ENCODE measurements at regions not wholly inside any gene's neighbourhood (a gene's known extent, or its start where the extent isn't known, plus 50 kb on each side); places are given as distances from the start of the nearest gene placed in this dataset.

DNA sequence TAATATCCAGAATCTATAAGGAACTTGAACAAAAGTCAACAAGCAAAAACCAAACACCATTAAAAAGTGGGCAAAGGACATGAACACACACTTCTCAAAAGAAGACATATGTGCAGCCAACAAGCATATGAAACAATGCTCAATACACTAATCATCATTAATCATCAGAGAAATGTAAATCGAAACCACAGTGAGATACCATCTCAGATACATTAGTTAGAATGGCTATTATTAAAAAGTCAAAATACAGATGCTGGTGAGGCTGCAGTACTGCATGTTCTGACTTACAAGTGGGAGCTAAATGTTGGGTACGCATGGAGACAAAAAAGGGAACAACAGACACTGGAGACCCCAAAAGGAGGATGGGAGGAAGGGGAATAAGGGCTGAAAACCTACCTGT is 67.1 kb downstream of the BLTP3B start:
- Histone ChIP-seq H3K79me2 (ENCODE audit: insufficient read depth, low read depth, low read length) (no peaks in the 10 kb centered on the region), H4K20me1 (ENCODE audit: insufficient read depth, low read length) (no peaks in the 10 kb centered on the region), H3K27ac (ENCODE audit: low read depth, low read length, poor library complexity, severe bottlenecking) (no peak overlapping the region), H3K4me2 (ENCODE audit: low read length) (no peak overlapping the region), H3K36me3 (ENCODE audit: insufficient read depth, low read length) (peaks cover 37% of the 10 kb centered on the region), H3K9me3 (ENCODE audit: low read length) (0 out of 2 replicates have a peak, but pooled peaks cover 11% of the 10 kb centered on the region), H3K4me1 (ENCODE audit: insufficient read depth, low read length, poor library complexity, severe bottlenecking) (no peaks in the 10 kb centered on the region), H3K4me3 (ENCODE audit: low read depth, low read length, poor library complexity, severe bottlenecking) (no peak overlapping the region), H3K9me2 (ENCODE audit: insufficient read depth, low read length) (no peaks in the 10 kb centered on the region), H2AFZ (ENCODE audit: low read length) (no peak overlapping the region)
- no TSS peak for BruUV-seq (replicated peaks)
- intact Hi-C loops (cut with micrococcal nuclease; ENCODE audit: unreplicated experiment) = no loop called here
- ChIA-PET POLR2A (interaction anchor here (0.6 kb wide), 1 partner anchor 1396 kb away, joined by 3 read pairs; no protein-coding TSS in a partner anchor), CTCF (ENCODE audit: unreplicated experiment) (no interaction called here)
- TF ChIP-seq EZH2phosphoT487 (IDR thresholded peaks at IDR 0.05; ENCODE audit: borderline replicate concordance, low read depth, low read length) (no peak), CTCF (conservative IDR thresholded peaks at IDR 0.05; ENCODE audit: low read length) (no peak)
- no peak for DNase-seq (ENCODE audit: low spot score)

- ChIA-PET CTCF (ENCODE audit: unreplicated experiment) (no interaction called here), POLR2A (interaction anchor here (0.7 kb wide), 1 partner anchor 1023 kb away, joined by 3 read pairs; no protein-coding TSS in a partner anchor)
- no peaks in the 10 kb centered on the region for H4K20me1 ChIP-seq (ENCODE audit: insufficient read depth, low read length)
- no peak overlapping the region for H2AFZ ChIP-seq (ENCODE audit: low read length)
- no peak overlapping the region for H3K27ac ChIP-seq (ENCODE audit: low read depth, low read length, poor library complexity, severe bottlenecking)
- TF ChIP-seq CTCF (conservative IDR thresholded peaks at IDR 0.05; ENCODE audit: low read length) (no peak), EZH2phosphoT487 (IDR thresholded peaks at IDR 0.05; ENCODE audit: borderline replicate concordance, low read depth, low read length) (no peak)
- H3K9me2 ChIP-seq (ENCODE audit: insufficient read depth, low read length) = no peaks in the 10 kb centered on the region
- intact Hi-C loops (cut with micrococcal nuclease; ENCODE audit: unreplicated experiment) = no loop called here
- no peak overlapping the region for H3K4me3 ChIP-seq (ENCODE audit: low read depth, low read length, poor library complexity, severe bottlenecking)
- no peak overlapping the region for H3K4me2 ChIP-seq (ENCODE audit: low read length)
- no peaks in the 10 kb centered on the region for H3K79me2 ChIP-seq (ENCODE audit: insufficient read depth, low read depth, low read length)
- peaks cover 3% of the 10 kb centered on the region; the same call in 1 of the 2 replicates for H3K9me3 ChIP-seq (ENCODE audit: low read length)
- peaks cover 39% of the 10 kb centered on the region for H3K36me3 ChIP-seq (ENCODE audit: insufficient read depth, low read length)
- H3K4me1 ChIP-seq (ENCODE audit: insufficient read depth, low read length, poor library complexity, severe bottlenecking) = no peaks in the 10 kb centered on the region
- DNase-seq (ENCODE audit: low spot score) = no peak
- no TSS peak for BruUV-seq (replicated peaks)
Observed at GRCh38 chr12:100069795-100070194, 72.9 kb downstream of the BLTP3B start.

DNA sequence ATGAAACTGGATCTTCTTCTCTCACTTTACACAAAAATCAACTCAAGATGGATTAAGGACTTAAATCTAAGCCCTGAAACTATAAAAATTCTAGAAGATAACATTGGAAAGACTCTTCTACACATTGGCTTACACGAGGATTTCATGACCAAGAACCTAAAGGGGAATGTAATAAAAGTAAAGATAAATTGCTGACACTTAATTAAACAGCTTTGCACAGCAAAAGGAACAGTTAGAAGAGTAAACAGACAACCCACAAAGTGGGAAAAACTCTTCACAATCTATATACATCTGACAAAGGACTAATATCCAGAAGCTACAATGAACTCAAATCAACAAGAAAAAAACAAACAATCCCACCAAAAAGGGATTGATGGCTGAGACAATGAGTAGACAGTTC is 74.4 kb downstream of the BLTP3B start:
- Histone ChIP-seq H3K36me3 (ENCODE audit: insufficient read depth, low read length) (peaks cover 39% of the 10 kb centered on the region), H4K20me1 (ENCODE audit: insufficient read depth, low read length) (no peaks in the 10 kb centered on the region), H3K4me3 (ENCODE audit: low read depth, low read length, poor library complexity, severe bottlenecking) (no peak overlapping the region), H3K9me3 (ENCODE audit: low read length) (peaks cover 3% of the 10 kb centered on the region; the same call in 1 of the 2 replicates), H3K79me2 (ENCODE audit: insufficient read depth, low read depth, low read length) (no peaks in the 10 kb centered on the region), H2AFZ (ENCODE audit: low read length) (no peak overlapping the region), H3K27ac (ENCODE audit: low read depth, low read length, poor library complexity, severe bottlenecking) (no peak overlapping the region), H3K4me2 (ENCODE audit: low read length) (no peak overlapping the region), H3K4me1 (ENCODE audit: insufficient read depth, low read length, poor library complexity, severe bottlenecking) (no peaks in the 10 kb centered on the region), H3K9me2 (ENCODE audit: insufficient read depth, low read length) (no peaks in the 10 kb centered on the region)
- intact Hi-C loops (cut with micrococcal nuclease; ENCODE audit: unreplicated experiment) = no loop called here
- no peak for TF ChIP-seq CTCF (conservative IDR thresholded peaks at IDR 0.05; ENCODE audit: low read length)
- no peak for TF ChIP-seq EZH2phosphoT487 (IDR thresholded peaks at IDR 0.05; ENCODE audit: borderline replicate concordance, low read depth, low read length)
- BruUV-seq (replicated peaks) = no TSS peak
- ChIA-PET POLR2A (no interaction called here), CTCF (ENCODE audit: unreplicated experiment) (no interaction called here)
- DNase-seq (ENCODE audit: low spot score) = no peak
